HG03342 (cell line): ENCODE measurements at regions not wholly inside any gene's neighbourhood (a gene's known extent, or its start where the extent isn't known, plus 50 kb on each side); places are given as distances from the start of the nearest gene placed in this dataset.
"Not testable (repeated sequence)": the region's sequence is repeated elsewhere in the genome, so short reads cannot be mapped to it uniquely, and the experiment has no call there.

ENCODE experiments used
- ATAC-seq: cut with Tn5 transposase; IDR thresholded peaks from one replicate; pipeline ENCODE4 v1.9.1; 2021; ENCODE audit warnings: mild to moderate bottlenecking, moderate library complexity; ENCODE audit not compliant: unreplicated experiment

DNA sequence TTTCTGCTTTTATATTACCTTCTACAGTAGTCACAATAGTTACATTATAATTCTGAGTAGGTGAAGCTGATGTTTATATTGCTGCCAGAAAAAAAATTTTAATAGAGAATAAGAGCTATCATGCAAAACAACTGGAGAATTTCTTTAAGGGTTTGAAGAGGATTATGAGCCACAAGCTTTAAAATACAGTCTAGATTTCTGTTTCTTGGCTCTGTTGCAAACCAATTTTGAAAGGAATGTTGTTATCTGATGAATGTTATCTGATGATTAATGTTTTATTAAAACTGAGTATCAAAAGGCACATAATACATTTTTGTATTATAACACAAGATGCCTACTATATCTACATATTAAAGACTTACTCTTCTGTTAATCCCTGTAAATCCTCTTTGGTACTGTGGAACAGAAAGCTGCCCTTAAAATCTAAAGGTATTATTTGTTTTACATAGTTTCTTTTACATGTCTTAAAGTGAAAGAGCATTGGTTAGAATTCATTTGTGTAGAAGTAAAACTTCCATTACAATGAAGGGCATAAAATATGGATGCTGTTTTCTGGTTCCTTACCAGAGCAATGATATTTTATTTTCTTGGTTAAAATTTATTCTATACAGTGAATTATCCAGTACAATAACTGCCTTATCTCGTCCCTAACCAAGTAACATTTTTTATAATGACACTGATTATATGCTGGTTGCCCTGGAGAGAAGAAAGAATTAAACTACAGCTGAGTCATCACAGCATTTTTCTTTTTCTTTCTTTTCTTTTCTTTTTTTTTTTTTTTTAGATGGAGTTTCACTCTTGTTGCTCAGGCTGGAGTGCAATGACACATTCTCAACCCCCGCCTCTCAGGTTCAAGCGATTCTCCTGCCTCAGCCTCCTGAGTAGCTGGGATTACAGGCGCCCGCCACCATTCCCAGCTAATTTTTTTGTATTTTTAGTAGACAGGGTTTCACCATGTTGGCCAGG is 205.7 kb downstream of the TANC2 start:
- no peak for ATAC-seq

DNA sequence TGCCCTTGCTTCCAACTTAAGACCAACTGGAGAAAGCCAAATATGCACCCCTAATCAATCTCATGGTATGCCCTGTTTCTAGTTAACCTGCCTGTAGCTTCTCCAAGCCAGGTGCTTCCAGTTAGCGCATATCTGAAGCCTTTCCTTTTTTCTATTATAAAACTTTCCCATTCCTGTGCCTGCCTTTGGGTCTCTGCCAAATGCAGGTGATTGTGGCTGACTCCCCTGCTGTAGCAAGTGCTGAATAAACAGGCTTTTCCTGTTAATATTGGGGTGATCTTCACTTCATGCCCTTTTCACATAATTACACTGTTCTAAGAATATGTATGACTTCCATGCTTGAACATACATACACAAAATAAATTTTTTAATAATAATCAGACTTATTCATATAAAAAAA is 207.4 kb downstream of the TANC2 start:
- ATAC-seq: no peak

DNA sequence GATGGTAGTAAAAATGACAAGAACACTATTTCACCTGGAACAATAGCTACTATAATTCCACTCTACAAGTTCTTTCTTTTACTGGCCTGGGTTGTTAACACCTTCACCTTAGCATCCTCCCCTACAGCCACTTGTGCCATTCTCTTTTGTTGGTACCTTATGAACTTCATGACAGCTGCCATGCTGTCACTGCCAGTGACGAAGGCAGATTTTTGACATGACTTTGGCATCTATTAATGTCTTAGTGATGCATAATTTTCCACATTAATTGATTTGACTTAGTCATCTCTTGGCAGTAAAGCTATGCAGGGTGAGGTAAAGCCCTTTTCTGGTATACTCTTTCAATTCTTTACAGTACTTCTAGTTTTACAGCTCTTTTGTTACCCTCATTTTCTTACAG is 207.9 kb downstream of the TANC2 start:
- ATAC-seq: no peak

DNA sequence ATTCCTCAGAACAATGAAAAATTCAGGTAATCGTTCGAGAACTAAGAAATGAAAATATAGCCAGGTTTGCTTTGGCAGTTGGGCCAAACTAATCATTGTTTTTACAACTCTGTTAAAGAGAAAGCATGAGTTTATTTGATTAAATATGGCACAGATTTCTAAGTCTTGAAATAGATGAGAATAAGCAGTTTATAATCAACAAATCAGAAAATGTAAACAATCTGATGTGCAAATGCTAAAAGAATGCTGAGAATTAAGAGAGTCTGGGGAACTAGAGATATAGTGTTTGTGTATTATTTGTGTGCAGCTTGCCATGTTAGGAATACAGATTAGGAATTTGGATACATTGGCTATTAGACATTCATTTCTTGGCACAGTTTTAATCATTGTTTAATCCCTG is 212.5 kb downstream of the TANC2 start:
- ATAC-seq: no peak

DNA sequence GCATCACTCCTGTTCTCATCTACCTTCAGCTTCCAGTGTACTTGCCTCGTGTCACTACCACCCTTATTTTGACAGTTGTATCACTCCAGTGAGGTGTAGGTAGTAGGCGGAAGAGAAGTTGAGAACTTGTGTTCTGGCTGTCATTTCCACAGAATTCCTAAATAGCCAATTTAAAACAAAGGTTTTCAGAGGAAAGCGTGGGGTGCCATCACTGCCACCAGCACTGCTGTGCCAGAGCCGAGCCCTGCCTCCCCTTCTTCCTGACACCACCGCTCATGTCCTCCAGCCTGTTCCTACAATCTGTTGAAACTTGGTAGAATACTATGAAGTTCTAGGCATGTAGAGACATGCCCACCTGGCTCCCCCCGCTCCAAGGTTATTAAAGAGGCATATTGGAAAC is 215.8 kb downstream of the TANC2 start:
- ATAC-seq: no peak

DNA sequence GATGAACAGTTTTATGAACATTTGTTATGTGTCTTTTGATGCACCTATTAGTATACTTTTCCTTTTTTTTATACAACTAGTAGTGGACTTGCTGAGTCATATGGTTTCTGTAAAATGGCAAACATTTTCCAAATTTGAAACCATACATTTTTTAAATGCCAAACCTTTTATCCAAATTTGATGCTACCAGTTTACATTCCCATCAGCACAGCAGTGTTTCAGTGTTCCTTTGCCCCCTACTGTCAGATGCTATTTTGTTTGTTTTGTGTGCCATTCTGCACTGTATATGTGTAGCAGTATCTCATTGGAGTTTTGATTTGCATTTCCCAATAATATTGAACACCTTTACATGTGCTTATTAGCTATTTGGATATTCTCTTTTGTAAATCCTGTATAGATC is 219.4 kb downstream of the TANC2 start:
- ATAC-seq: no peak

DNA sequence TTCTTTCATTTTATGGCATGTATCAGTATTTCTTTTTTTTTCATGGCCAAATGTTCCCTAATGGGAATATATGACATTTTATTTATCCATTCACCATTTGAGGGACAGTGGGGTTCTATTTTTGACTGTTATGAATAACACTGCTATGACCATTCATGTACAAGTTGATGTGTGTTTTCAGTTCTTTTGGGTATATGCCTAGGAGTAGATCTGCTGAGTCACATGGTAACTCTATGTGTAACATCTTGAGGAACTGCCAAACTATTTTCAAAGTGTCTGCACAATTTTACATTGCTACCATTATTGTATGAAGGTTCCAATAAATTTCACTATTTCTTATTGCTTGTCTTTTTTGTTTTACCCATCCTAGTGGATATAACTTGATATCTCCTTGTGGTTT is 223.0 kb downstream of the TANC2 start:
- no peak for ATAC-seq

DNA sequence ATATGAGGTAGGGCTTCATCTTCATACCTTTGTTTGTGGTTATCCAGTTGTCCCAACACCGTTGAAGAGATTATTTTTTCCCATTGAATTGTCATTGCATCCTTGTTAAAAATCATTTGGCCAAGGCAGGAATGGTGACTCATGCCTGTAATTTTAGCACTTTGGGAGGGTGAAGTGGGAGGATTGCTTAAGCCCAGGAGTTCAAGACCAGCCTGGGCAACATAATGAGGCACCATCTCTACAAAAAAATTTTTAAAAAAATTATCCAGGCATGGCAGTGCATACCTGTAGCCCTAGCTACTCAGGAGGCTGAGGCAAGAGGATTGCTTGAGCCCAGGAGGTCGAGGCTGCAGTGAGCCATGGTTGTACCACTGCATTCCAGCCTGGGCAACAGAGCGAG is 223.9 kb downstream of the TANC2 start:
- no peak for ATAC-seq

DNA sequence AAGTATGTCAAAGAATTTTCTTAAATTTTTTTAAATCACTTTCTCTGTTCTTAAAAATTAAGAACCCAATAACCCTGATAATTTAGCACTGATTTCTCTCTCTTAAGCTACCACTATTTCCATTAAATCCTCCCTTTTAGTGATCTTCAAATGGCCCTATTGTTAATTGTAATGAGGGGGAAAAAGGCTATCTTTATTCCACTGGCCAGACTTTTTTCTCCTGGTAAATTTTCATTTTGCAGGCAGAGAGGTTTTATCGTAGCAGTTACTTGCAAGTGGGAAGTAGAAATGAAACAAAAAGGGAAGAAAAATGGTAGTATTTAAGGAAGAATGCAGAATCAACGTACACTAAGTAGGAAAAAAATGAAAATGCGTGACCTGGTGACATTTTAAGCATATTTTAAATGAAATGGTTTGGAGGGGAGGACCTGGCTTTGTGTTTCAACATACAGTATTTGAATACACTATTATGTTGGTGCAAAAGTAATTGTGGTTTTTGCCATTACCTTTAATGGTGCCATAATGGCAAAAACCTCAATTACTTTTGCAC is 224.9 kb downstream of the TANC2 start:
- ATAC-seq: no peak

DNA sequence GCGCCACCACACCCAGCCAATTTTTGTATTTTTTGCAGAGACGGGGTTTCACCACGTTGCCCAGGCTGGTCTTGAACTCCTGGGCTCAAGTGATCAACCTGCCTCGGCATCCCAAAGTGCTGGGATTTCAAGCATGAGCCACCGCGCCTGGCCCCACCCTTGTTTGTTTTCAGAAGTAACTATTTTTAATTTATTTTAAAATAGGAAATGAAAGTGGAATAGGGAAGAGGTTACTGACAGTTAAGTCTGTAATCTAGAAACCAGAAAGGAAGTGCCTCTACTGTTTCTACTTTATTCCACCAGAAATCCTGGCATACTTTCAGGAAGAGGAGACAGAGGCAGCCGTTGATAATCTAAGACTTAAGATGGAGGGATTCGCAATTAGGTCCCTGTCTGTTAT is 225.6 kb downstream of the TANC2 start:
- ATAC-seq: no peak

DNA sequence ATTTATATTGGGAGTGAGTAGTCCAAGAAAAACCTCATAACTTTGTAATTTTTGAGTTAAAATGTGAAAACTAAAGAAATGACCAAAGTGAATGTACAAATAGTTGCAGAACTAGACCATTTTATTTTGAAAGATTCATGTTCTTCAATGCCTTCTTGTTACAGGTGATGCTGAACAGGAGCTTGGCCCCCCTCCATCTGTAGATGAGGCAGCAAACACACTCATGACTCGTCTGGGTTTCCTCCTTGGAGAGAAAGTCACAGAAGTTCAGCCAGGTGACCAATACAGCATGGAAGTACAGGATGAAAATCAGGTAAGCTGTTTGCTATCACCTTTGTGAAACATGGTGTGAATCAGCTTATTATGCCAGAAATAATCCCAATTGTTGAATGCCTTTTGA is 227.8 kb downstream of the TANC2 start:
- ATAC-seq: no peak

DNA sequence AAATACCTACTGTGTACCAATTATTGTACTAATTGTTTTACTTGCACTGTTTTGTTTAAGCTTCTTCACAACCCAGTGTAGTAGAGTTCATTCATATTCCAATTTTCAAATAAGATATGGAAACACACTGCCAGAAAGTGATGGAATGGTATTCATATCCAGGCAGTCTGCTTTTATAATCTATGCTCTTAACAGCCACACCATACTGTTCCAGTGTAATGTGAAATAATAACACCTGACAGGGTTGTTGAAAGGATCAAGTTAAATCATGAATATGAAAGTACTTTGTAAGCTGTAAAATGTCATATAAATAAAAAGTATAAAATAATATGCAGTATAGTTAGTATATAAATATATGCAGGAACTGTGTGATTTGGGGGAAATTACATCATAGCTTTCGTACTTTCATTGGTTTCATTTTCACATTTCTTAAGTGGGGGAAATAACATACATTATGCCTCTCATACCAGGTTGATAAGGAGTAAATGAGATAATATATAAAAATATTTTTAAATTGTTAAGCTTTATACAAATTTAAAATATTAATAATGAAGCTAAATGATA is 230.8 kb downstream of the TANC2 start:
- ATAC-seq: no peak

DNA sequence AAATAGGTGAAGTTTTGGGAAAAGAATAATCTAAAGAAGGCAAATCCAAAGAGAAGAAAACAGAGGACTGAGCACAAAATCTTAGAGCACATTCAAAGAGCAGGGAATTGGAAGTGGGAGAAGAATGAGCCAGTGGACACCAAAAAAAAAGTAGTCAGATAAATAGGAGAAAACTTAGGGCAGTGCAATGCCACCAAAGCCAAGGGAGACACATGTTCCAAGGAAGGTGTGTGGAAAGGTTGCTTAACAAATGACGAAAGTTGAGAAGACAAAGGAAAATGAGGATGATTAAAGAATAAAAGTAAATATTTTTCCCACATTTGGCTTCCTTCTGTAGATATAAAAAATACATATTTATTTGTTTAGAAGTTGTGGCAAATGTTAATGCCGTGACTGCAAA is 237.6 kb downstream of the TANC2 start:
- ATAC-seq: no peak

DNA sequence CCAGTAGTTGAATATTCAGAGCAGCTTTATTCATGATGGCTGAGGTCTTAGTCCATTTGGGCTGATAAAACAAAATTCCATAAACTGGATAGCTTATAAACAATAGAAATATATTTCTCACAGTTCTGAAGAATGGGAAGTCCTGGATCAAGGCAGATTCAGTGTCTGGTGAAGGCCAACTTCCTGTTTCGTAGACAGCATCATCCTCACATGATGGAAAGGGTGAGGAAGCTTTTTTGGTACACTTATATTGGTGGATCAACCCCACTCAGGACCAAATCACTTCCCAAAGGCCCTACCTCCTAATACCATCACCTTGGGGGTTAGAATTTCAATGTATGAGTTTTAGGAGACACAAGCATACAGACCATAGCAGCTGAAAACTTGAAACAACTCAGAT is 224.2 kb downstream of the CYB561 start:
- no peak for ATAC-seq

DNA sequence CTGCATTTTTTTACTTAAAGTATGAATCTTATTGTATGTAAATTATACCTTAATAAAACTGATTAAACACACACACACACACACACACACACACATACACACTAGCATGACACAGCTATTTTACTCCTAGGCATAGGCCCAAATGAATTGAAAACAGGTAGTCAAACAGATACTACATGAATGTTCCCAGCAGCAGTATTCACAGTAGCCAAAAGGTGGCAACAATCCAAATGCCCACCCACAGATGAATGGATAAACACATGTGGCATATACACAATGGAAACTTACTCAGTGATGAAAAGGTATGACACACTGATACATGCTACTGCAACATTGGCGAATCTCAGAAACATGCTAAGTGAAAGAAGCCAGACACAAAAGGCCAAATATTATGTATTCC is 223.5 kb downstream of the CYB561 start:
- no peak for ATAC-seq

DNA sequence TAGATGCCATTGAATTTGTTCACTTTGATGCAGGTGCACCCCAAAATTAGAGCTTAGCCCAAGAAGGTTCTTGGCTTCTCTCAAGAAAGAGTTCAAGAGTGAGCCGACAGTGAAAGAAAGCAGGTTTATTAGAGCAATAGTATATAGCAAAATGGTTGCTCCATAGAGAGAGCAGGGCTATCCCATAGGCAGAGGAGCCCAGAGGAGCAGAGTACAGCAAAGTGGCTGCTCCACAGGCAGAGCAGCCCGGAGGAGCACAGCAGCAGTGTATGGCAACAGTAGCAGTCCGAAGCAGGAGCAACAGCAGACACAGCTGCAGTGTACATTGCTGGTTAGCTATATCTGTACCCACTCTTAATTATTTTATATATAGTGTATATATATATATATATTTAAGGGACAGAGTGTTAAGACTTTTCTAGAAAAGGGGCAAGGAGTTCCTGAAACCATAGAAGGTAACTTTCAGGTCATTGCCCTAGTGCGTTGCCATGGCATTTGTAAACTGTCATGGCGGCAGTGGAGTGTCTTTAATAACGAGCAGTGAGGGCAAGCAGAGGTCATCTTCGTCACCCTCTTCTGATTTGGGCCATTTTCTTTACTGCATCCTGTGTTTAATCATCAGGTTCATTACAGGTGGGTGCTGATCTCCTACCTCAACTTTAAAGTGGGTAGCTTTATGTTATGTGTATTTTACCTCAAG is 222.7 kb downstream of the CYB561 start:
- no peak for ATAC-seq

DNA sequence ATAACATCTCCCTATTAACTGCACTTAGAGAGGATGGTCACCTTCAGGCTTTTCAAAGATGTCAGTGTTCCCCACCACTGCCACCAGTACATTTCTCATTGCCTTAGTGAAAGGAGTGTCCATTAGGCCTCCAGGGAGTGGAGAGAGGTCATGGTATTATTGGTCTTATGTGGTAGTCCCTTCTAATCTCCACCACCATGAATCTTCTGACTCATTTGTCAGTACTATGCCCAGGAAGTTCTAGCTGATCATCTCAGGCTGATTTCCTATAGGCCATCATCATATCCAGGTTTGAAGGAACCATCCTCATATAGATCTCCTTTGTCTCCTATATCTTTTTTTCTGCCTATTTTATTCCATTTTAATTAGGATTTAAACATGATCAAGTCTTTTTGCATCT is 221.5 kb downstream of the CYB561 start:
- no peak for ATAC-seq

DNA sequence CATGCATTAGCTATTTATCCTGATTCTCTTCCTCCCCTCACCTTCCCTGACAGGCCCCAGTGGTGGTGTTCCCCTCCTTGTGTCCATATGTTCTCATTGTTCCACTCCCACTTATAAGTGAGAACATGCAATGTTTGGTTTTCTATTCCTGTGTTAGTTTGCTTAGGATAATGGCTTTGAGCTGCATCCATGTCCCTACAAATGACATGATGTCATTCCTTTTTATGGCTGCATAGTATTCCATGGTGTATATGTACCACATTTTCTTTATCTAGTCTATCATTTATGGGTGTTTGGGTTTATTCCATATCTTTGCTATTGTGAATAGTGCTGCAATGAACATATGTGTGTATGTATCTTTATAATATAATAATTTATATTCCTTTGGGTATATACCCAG is 219.4 kb downstream of the CYB561 start:
- not testable (repeated sequence) for ATAC-seq

DNA sequence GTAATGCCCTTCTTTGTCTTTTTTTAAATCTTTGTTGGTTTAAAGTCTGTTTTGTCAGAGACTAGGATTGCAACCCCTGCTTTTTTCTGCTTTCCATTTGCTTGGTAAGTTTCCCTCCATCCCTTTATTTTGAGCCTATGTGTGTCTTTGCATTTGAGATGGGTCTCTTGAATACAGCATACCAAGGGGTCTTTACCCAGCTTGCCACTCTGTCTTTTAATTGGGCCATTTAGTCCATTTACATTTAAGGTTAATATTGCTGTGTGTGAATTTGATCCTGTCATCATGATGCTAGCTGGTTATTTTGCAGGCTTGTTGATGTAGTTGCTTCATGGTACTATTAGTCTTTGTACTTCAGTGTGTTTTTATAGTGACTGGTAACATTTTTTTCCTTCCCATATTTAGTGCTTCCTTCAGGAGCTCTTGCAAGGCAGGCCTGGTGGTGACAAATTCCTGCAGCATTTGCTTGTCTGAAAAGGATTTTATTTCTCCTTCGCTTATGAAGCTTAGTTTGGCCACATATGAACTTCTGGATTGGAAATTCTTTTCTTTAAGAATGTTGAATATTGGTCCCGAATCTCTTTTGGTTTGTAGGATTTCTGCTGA is 215.0 kb downstream of the CYB561 start:
- not testable (repeated sequence) for ATAC-seq

DNA sequence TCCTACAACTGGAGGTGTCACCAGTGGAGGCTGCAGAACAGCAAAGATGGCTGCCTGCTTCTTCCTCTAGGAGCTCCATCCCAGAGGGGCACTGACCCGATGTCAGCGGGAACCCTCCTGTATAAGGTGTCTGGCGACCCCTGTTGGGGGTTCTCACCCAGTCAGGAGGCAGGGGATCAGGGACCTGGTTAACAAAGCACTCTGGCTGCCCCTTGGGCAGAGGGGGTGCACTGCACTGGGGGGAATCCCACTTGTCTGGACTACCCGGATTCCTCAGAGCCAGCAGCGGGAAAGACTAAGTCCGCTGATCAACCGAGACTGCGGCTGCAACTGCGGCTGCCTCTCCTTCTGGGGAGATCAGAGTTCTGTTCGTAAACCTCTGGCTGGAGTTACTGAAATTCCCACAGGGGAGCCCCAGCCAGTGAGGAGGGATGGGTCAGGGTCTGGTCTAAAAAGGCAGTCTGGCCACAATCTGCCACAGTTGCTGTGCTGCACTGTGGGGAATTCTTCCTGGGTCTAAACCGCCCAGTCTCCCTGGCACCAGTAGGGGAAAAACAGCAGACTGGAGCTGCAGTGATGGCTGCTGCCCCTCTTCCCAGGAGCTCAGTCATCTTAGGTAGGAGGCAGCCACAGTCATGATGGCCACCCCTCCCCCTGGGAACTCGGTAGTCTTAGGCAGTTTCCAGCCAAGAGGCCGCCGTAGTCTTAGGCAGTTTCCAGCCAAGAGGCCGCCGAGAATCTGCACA is 213.4 kb downstream of the CYB561 start:
- no peak for ATAC-seq

DNA sequence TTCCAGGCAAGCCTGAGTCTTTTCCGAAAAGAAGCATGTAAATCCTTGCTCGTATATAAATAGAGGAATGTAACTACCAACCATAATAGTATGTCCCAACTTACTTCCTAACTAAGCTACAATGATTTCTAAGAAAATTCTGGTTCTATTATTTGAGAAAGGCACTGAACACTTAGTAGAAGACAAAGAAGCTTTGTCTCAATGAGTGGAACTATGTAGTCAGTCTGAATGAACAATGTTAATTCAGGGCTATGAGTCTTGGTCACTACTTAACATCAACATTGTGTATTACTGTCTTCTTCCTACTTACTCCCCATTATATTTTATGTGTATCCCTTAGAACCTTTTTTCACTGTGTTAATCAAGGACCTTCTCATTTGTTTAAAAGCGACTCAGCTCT is 206.0 kb downstream of the CYB561 start:
- ATAC-seq: no peak
